Skeletal muscle satellite cell (primary cell): ENCODE measurements at regions not wholly inside any gene's neighbourhood (a gene's known extent, or its start where the extent isn't known, plus 50 kb on each side); places are given as distances from the start of the nearest gene placed in this dataset.

Experiments
- H3K27me3 ChIP-seq: 2 replicates; pipeline ENCODE4 v1.7.0; 2013; ENCODE audit warnings: low read length; ENCODE audit not compliant: control insufficient read depth, insufficient read depth
- H3K36me3 ChIP-seq: 2 replicates; pipeline ENCODE4 v1.7.0; 2013; ENCODE audit warnings: mild to moderate bottlenecking, control low read depth, low read length; ENCODE audit not compliant: insufficient read depth
- H3K4me1 ChIP-seq: 2 replicates; pipeline ENCODE4 v1.7.0; 2013; ENCODE audit warnings: low read length; ENCODE audit not compliant: control insufficient read depth, insufficient read depth
- H3K4me2 ChIP-seq: 2 replicates; pipeline ENCODE4 v1.7.0; 2013; ENCODE audit warnings: mild to moderate bottlenecking, low read length
- H3K4me3 ChIP-seq: 2 replicates; pipeline ENCODE4 v1.7.0; 2013; ENCODE audit warnings: low read length
- H3K9ac ChIP-seq: 2 replicates; pipeline ENCODE4 v1.7.0; 2013; ENCODE audit warnings: mild to moderate bottlenecking, low read depth, low read length, moderate library complexity
- H3K9me3 ChIP-seq: replicated peaks from 2 replicates; pipeline ENCODE4 v1.7.0; 2013; ENCODE audit warnings: mild to moderate bottlenecking, control low read depth, low read length

GRCh38 chr4:60201052-60201673 is 999.0 kb upstream of the ADGRL3 start:
- no peaks in the 10 kb centered on the region for H3K27me3 ChIP-seq
- no peak overlapping the region for H3K4me3 ChIP-seq
- no peaks in the 10 kb centered on the region for H3K9me3 ChIP-seq
- H3K4me1 ChIP-seq: no peaks in the 10 kb centered on the region
- H3K36me3 ChIP-seq: no peaks in the 10 kb centered on the region
- H3K4me2 ChIP-seq: no peak overlapping the region
- H3K9ac ChIP-seq: no peak overlapping the region

- Histone ChIP-seq H3K27me3 (no peaks in the 10 kb centered on the region), H3K9me3 (no peaks in the 10 kb centered on the region), H3K4me1 (no peaks in the 10 kb centered on the region), H3K36me3 (no peaks in the 10 kb centered on the region), H3K4me2 (no peak overlapping the region), H3K9ac (no peak overlapping the region), H3K4me3 (no peak overlapping the region)
Measured at GRCh38 chr4:60209588-60209987, 990.5 kb upstream of the ADGRL3 start.

GRCh38 chr4:60215906-60216305 is 984.2 kb upstream of the ADGRL3 start:
- Histone ChIP-seq H3K36me3 (no peaks in the 10 kb centered on the region), H3K9ac (no peak overlapping the region), H3K4me1 (no peaks in the 10 kb centered on the region), H3K4me3 (no peak overlapping the region), H3K9me3 (no peaks in the 10 kb centered on the region), H3K27me3 (no peaks in the 10 kb centered on the region), H3K4me2 (no peak overlapping the region)

- Histone ChIP-seq H3K4me3 (no peak overlapping the region), H3K9me3 (no peaks in the 10 kb centered on the region), H3K4me2 (no peak overlapping the region), H3K9ac (no peak overlapping the region), H3K27me3 (no peaks in the 10 kb centered on the region), H3K4me1 (no peaks in the 10 kb centered on the region), H3K36me3 (no peaks in the 10 kb centered on the region)
Measured at GRCh38 chr4:60216752-60217151, 983.4 kb upstream of the ADGRL3 start.

GRCh38 chr4:60221866-60222265 is 978.3 kb upstream of the ADGRL3 start:
- Histone ChIP-seq H3K27me3 (no peaks in the 10 kb centered on the region), H3K4me1 (no peaks in the 10 kb centered on the region), H3K4me3 (no peak overlapping the region), H3K9me3 (no peaks in the 10 kb centered on the region), H3K9ac (no peak overlapping the region), H3K36me3 (no peaks in the 10 kb centered on the region), H3K4me2 (no peak overlapping the region)

GRCh38 chr4:60223208-60223923 is 976.8 kb upstream of the ADGRL3 start:
- no peak overlapping the region for H3K9ac ChIP-seq
- H3K4me1 ChIP-seq: no peaks in the 10 kb centered on the region
- H3K36me3 ChIP-seq: no peaks in the 10 kb centered on the region

GRCh38 chr4:60241866-60242265 is 958.3 kb upstream of the ADGRL3 start:
- no peak overlapping the region for H3K9ac ChIP-seq
- H3K36me3 ChIP-seq: no peaks in the 10 kb centered on the region
- peaks cover 3% of the 10 kb centered on the region for H3K9me3 ChIP-seq
- H3K4me1 ChIP-seq: no peaks in the 10 kb centered on the region
- no peaks in the 10 kb centered on the region for H3K27me3 ChIP-seq
- H3K4me3 ChIP-seq: no peak overlapping the region
- no peak overlapping the region for H3K4me2 ChIP-seq

More at GRCh38 chr4:60223208-60223923, 976.8 kb upstream of the ADGRL3 start:
- Histone ChIP-seq H3K9me3 (no peaks in the 10 kb centered on the region), H3K4me2 (no peak overlapping the region), H3K27me3 (no peaks in the 10 kb centered on the region), H3K4me3 (no peak overlapping the region)

- Histone ChIP-seq H3K36me3 (no peaks in the 10 kb centered on the region), H3K4me2 (no peak overlapping the region), H3K9ac (no peak overlapping the region), H3K9me3 (peaks cover 3% of the 10 kb centered on the region), H3K27me3 (no peaks in the 10 kb centered on the region), H3K4me1 (no peaks in the 10 kb centered on the region), H3K4me3 (no peak overlapping the region)
Measured at GRCh38 chr4:60249784-60250183, 950.3 kb upstream of the ADGRL3 start.

- no peaks in the 10 kb centered on the region for H3K36me3 ChIP-seq
- H3K9ac ChIP-seq: no peak overlapping the region
- H3K4me1 ChIP-seq: no peaks in the 10 kb centered on the region
- H3K27me3 ChIP-seq: no peaks in the 10 kb centered on the region
- no peak overlapping the region for H3K4me2 ChIP-seq
- H3K4me3 ChIP-seq: no peak overlapping the region
- H3K9me3 ChIP-seq: peaks cover 3% of the 10 kb centered on the region
Measured at GRCh38 chr4:60250657-60251056, 949.5 kb upstream of the ADGRL3 start.

GRCh38 chr4:60259781-60260180 is 940.3 kb upstream of the ADGRL3 start:
- Histone ChIP-seq H3K9ac (no peak overlapping the region), H3K36me3 (no peaks in the 10 kb centered on the region), H3K4me2 (no peak overlapping the region), H3K4me1 (no peaks in the 10 kb centered on the region), H3K4me3 (no peak overlapping the region), H3K27me3 (no peaks in the 10 kb centered on the region), H3K9me3 (no peaks in the 10 kb centered on the region)

GRCh38 chr4:60266505-60266904 is 933.6 kb upstream of the ADGRL3 start:
- Histone ChIP-seq H3K4me2 (no peak overlapping the region), H3K36me3 (no peaks in the 10 kb centered on the region), H3K9ac (no peak overlapping the region), H3K27me3 (no peaks in the 10 kb centered on the region), H3K9me3 (no peaks in the 10 kb centered on the region), H3K4me1 (no peaks in the 10 kb centered on the region), H3K4me3 (no peak overlapping the region)

- Histone ChIP-seq H3K4me1 (no peaks in the 10 kb centered on the region), H3K27me3 (no peaks in the 10 kb centered on the region), H3K36me3 (no peaks in the 10 kb centered on the region), H3K4me3 (no peak overlapping the region), H3K9me3 (peaks cover 3% of the 10 kb centered on the region), H3K4me2 (no peak overlapping the region), H3K9ac (no peak overlapping the region)
Measured at GRCh38 chr4:60296386-60296785, 903.7 kb upstream of the ADGRL3 start.
